Activated T-cell treated with anti-CD3 and anti-CD28 coated beads, Interleukin-2, amount 50 U/mL, for 1 hour (primary cell): ENCODE measurements at regions not wholly inside any gene's neighbourhood (a gene's known extent, or its start where the extent isn't known, plus 50 kb on each side); places are given as distances from the start of the nearest gene placed in this dataset.

Experiments
- DNase-seq: peaks from one replicate; pipeline ENCODE4 v3.0.0-alpha.2; 2020

DNA sequence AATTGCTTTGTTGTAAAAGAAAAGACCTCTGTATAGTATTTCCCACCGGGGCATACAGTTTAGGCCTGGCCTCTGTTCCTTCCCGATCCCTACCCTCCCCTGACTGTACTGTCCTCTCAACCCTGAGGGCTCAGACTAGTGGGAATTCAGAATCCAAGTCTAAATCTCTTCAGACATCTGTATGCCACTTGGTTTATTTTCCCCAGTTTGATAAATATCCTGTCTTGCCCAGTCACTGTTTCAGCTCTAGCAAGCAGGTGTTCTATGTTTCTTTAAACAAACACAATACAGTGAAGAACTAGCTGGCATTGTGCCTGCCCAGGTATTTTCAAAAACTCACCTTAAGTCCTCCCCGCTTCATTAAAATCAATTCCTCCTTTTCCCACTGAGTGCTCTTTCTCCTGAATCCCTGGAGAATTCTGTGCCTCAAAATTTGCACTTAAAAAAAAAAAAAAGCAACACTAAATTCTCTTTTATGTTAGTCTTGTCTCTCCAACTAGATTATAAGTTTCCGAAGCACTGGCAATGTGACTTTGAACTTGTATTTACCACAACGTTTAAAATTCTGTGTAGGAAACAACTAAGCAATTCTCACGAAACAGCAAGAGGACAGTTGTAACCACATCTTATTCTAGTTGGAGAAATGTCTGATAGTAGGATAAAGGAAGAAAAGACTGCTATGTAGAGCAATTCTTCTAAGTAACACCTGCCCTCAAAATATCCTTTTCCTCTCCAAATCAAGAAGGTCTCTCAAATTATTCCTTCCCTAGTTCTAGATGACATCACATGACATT, 112.0 kb upstream of the CARMIL1 start:
- DNase-seq = no peak

DNA sequence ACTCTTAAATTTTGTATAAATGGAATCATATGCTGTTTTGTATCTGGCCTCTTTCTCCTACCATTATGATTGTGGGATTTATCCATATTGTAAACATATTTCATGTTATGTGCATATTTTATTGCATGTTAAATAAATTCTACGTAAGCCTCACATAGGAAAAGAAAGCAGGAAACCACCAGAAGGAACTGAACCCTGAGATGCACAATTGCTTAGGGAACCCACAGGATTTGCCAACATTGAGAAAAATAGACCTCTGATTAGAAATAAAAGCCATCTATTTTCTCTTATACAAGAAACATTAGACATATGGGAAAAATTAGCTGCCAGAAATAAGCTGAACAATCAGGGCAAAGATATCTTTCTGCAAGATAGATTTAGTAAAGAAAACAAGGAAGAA, 111.2 kb upstream of the CARMIL1 start:
- no peak for DNase-seq

DNA sequence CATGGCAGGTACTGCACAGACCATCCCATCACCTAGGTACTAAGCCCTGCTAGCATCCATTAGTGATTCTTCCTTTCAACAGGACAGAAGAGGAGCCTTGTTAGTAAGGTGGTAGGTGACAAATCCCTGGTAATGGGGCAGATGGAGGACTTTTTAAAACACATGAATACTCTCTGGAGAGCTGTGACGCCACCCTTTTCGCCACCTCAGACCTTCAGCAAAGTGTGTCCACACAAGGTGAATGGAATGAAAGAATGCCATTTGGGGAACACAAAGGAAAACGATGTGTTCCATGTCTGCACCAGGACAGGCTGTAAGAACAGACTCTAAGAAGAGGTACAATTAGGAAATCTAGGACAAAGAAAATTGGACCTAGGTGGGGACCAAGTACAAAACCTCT, 110.5 kb upstream of the CARMIL1 start:
- no peak for DNase-seq

DNA sequence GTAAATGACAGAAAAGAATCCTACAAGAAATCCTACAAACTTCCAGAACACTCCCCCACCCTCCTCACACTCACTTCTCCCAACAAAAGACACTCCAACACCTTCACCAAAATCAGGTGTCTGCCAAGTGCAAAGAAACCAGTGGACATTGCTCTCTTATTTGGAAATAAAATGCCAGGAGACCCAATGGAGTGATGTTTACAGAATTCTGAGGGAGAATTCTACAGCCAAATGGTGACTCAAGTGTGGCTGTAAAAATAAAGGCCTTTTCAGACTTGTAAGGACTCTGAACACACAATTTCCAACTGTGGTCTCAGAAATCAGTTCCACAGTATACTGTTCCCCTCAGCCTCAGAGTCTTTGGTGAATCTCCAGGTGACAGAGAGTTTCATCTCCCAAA, 109.6 kb upstream of the CARMIL1 start:
- DNase-seq = no peak

DNA sequence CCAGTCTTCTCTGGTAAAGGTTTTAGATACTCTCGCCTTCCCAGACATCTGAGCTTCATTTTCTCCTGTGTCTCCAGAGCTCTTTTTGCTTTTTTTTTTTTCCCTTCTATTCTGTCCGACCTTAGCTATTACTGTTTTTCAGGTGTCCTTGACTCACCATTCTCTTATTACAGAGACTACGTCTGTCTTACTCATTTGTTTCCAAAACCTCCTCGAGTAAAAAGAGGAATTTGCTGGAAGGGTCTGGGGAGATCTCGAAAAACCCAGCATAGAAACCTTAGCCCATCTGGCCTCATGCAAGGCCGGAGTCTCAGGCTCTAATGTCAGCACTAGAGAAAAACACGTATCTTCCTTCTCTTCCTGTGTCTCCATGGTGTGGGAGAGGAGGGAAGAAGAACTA, 109.2 kb upstream of the CARMIL1 start:
- DNase-seq = no peak

DNA sequence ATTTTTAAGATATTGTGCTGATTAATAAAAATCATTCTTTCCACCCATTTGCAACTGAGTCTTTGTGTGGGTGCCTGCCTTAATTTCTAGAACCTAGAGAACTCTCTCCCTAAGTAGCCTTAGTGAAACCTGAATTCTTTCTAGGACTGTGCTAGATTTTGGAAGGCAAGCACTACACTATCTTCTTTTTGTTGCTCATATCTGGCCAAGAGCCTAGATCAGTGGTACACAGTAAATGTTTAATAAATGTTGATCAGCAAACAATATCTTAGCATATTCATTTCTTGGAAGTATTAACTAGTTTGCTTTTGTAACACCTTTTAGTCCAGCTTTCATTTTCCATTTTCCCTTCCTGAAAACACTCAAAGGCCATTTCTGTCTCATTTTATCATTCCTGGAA, 108.5 kb upstream of the CARMIL1 start:
- DNase-seq = no peak

DNA sequence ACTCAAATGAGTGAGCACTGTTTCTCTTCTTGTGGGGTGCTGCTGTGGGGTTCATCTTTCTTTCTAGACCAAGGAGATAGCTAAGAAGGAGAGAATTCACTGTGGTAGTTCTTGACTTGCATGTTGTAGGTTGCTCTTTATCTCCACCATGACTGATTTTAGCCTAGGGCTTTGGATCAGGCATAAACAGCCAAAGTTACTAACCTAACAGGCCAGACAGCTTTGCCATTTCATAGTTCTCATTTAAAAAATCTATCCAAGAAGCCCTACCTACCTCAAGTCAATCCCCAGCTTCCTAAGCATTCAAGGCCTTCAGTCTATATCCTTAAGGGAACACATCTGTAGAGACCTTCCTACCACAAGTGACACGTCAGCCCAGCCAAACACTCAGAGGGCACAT, 107.9 kb upstream of the CARMIL1 start:
- DNase-seq = no peak

DNA sequence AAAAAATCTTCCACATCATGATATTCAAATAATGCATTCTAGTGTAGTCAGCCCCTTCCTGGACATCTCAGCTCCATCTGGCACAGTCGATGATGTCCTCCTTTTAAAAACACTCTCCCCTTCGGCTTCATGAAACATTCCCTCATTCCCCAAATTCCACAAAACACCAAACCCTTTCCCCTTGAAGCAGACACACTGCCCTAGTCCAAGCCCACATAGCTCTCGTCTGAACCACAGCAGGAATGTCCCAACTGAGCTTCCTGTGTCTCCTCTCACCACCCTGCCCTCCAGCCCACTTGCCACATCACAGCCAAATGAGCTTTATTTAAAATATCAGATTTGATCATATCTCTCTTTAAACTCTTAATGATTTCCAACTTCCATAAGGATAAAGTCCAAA, 106.4 kb upstream of the CARMIL1 start:
- no peak for DNase-seq

DNA sequence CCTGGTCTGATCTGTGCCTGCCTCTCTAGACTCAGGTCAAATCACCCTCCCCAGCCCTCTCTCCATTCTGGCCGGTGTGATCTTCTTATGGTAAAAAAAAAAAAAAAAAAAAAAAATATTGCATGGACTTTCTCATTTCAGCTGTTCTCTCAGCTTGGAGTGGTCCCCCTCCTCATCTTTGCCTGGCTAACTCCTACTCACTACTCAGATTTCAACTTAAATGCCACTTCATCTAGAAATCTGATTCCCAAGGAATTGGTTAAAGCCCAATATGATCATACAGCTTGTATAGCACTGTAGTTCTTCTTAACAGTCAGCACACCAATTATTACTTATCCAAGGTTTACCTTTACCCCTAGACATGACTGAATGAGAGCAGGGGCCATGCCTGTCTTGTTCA, 105.9 kb upstream of the CARMIL1 start:
- DNase-seq = no peak

DNA sequence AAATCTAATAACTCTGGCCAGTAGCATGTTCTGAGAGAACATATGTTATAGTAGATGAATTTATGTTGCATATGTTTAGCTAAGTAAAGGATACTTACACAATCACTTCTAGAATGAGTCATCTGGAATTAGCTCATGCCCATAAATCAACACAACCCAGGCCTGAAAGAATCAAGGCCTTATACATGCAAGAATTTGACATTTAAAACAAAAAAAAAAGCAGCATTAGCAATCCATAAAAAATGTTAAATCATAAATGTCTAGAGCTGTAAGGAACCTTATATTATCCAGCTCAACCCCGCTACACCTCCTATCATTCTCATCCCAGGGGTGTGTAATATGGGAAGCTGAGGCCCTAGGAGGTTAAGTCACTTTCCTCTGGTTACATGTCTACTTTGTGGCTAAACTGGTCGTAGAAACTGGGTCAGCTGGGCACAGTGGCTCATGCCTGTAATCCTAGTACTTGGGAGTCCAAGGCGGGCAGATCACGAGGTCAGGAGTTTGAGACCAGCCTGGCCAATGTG, 105.2 kb upstream of the CARMIL1 start:
- no peak for DNase-seq

DNA sequence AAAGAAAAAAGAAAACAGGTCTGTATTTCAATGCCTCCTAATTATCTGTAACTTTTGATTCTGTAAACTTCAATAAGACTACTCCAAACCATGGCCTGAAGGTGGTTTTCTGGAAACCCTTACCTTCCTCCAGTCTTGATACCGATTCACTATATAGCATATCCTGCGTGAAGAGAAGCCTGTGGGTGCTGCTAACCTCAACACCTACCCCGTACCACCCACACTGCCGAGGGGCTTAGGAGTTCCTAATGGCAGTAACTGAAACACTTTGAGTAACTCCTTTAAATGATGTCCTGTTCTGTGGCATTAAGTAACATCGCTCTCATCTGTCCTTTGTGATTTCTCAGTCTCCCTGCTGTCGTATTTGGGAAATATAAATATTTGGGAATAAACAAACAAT, 104.5 kb upstream of the CARMIL1 start:
- no peak for DNase-seq

DNA sequence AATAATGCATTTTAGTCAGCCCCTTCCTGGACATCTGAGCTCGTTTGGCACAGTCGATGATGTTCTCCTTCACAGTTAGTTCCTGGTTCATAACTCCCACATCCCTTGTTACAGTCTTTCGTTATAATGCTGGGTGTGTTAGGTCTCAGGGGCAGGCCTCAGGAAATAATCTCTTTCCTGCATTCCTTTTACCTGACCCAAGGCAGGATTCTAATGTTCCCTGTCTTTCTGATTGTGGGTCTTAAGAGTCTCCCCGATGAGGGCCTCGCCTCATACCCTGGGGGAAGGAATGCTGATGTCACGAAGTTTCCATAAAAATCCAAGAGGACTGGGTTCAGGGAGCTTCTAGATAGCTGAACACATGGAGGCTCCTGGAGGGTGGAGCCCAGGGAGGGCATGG, 104.0 kb upstream of the CARMIL1 start:
- no peak for DNase-seq

DNA sequence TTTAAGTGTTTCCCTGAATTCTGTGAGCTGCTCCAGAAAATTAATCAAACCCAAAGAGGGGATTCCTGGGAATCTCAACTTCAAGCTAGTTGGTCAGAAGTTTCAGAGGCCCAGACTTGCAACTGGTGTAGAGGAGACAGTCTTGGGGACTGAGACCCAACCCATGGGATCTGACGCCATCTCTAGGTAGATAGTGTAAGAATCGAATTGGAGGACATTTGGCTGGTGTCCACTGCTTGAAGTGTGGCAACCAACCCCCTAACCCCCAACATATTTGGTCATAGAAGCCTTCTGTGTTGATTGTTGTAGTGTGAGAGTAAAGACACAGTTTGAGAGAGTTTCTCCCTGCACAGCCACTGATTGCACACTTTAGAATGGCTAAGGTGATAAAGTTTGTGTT, 103.5 kb upstream of the CARMIL1 start:
- no peak for DNase-seq

DNA sequence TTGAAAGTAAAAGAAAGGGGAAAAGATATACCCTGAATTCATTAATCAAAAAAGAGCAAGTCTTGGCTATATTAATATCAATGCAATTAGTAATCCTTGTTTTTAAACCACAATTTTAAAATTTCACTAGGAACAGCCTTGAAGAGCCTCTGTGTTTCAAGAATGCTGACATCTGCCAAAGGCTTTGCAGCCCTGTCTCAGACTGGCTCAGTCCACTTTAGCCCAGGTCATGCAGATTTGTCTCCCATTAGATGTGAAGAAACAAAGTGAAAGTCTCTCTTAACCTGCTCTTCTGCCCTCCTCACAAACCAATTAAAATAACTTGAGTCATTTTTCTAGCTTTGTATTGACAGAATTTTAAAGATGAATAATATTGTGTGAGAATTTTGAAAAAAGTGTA, 102.7 kb upstream of the CARMIL1 start:
- DNase-seq = no peak

DNA sequence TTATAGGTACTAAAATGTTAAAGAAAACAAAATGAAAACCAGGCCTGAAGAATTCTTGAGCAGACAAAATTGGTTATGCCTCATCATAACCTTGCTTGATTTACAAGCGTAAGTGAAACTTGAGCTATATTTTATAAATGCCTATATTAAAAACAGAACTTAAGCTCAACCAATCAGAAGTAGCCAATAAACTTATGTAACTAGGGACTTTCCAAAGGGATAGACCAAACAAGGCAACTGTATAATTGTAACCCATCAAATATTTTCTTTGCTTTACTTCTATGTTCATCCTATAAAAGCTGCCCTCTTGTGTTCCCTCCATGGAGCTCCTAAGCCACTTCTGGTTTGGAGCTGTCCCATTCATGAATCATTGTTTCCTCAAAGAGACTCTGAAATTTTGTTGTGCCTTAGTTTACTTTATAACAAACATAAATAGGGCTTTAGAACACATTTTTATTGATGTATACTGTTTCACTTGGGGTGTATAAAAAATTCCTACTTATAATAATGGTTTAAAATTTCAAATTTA, 101.6 kb upstream of the CARMIL1 start:
- no peak for DNase-seq

DNA sequence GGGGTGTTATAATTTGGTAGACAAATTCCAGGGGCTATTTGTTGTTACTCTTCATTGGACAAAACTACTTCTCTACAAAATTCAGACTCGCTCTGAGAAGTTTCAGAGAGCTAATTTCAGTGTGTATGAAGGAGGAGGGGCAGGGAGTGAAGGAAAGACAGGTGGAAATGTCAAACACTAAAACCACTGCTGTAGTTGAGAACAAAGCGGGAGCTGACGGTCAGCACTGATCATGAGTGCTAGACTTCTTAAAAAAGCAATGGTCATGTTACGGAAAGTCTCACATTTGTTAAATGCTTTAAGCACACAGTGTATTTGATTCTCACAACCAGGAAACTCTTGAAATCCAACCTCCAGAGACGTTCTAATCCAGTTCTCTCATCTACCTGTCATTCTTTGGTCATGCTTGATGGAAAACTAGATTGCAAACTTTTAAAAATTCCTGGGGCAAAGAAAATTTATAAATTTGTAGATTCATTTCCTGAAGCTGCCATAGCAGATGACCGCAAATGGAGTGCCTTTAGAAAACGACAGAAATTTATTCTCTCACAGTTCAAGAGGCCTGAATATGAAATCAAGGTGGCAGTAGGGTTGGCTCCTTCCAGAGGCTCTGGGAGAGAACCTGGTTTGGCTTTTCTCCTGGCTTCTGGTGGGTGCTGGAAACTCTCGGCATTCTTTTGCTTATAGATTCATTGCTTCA, 100.7 kb upstream of the CARMIL1 start:
- DNase-seq = no peak

DNA sequence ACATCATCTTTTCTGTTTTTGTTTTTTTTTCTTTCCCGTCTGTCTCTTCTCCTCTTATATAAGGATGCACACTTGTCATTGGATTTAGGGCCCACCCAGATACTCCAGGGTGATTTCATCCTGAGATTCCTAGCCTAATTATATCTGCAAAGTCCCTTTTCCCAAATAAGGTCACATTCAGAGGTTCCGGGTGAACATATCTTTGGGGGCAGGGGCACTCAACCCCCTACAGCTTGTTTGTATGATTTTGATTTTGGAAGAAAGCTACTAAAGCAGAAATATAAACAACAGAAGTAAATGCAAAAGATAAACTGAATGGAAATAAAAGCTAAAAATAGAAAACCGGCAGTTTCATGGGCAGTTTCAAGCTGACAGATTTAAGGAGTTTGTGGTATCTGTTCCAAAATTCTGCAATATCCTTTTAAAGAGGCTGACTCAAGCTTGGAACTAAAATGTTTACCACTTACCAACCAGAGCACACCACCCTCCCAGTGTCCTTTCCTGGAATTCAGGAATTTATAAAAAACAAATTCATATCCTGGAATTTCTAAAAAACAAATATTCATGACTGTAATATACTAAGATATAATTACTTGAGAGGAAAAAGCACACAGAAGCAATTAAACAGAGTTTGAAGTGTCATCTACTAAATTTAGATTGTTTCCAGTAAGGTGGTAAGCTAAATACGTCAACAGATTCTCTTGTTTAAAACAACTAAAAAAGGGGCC, 100.0 kb upstream of the CARMIL1 start:
- no peak for DNase-seq

DNA sequence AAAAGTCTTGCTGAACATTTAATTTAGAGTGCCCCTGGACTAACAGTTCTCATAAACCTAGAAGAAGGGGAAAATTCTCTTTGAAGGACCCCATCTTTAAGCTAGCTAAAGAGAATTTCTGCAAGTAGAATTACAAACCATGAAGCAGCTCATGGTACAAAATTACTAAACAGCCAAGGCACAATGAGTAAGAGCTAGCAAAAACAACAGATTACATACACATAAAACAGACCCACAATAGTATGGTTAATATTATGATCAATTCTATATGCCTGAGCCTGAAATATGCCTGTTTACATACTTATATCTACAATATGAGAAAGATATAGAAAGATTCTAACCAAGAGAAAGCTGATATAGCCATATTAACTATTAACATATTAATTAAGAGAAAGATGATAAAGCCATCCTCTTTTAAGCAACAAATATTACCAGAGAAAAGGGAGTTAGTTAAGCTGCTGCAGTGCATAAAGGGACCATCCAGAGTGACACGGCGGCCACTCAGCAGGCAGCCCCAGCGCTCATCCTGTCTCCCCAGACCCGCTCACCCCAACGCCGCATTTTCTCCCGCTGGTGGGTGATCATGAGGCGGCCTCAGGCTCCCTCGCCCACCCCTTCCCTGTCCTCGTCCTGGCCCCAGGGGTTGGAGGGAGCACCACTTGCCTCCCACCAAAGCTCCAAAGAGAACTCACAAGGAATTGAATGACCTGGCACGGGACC, 98.4 kb upstream of the CARMIL1 start:
- DNase-seq = no peak

DNA sequence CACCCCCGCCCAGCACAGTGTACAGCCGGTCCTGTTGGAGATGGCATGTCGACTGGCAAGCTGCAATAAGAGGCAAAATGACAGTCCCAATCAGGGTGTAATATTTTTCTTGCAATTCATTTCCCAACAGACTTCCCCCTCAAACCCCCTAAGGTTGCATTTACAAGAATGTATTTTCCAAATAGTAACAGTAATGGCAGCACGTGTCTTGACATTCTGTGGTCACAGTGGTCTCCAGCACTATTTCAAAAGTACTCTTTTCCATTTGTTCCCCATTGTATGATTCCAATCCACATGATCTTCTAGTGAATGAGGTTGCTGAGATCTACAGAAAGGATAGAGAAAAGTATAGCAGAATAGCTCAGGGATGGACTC, 97.8 kb upstream of the CARMIL1 start:
- no peak for DNase-seq

DNA sequence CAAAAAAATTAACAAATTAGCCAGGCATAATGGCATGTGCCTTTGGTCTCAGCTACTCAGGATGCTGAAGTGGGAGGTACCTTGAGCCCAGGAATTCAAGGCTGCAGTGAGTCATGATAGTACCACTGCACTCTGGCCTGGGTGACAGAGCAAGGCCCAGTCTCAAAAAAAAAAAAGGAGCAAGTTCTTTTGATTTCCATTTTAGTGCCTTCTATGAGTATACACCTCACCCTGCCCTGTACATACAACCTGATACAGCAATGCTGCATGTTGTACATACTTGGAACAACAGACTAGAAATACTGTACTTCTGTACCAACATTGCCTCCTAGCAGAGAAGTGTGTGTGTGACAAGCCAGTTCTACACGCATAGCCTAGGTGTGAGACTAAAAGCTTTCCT, 97.3 kb upstream of the CARMIL1 start:
- DNase-seq = no peak

DNA sequence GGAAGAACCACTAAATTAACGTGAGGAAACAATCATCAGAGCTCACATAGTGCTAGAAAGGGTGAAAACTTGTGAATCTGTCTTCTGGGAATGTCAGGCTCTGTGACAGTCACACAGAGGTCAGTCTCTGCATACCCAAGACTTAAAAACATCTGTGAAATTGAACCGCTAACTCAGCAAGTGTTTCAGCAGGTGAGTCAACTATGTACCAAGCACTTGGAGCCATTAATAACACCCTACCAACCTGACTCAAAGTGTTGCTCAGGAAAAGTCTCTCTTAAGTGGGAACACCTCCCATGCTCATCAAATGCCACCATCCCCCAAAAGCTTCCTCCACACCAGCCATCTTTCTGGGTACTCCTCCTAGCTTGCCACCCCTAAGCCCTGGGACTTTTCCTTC, 92.3 kb upstream of the CARMIL1 start:
- no peak for DNase-seq

DNA sequence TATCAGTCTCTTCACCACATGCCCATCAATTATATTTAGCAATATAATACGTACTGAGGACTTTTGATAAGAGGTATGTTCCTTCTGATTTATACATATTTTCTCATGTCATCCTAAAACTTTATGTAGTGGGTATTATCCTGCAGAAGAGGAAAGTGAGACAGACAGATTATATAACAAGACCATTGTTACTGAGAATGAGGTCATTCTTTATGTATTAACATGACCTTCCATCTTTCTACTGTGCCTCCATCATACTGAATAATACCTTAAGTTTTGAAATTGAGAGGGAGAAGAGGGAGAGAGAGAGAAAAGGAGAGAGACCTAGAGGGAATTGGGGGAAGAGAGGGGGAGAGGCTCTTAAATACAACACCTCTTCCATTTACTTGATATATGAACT, 90.9 kb upstream of the CARMIL1 start:
- DNase-seq = no peak
